GM18858 (cell line): ENCODE measurements at regions not wholly inside any gene's neighbourhood (a gene's known extent, or its start where the extent isn't known, plus 50 kb on each side); places are given as distances from the start of the nearest gene placed in this dataset.
"Not testable (repeated sequence)": the region's sequence is repeated elsewhere in the genome, so short reads cannot be mapped to it uniquely, and the experiment has no call there.

Source experiments
- ATAC-seq: cut with Tn5 transposase; IDR thresholded peaks from one replicate; pipeline ENCODE4 v1.9.1; 2021; ENCODE audit not compliant: unreplicated experiment

DNA sequence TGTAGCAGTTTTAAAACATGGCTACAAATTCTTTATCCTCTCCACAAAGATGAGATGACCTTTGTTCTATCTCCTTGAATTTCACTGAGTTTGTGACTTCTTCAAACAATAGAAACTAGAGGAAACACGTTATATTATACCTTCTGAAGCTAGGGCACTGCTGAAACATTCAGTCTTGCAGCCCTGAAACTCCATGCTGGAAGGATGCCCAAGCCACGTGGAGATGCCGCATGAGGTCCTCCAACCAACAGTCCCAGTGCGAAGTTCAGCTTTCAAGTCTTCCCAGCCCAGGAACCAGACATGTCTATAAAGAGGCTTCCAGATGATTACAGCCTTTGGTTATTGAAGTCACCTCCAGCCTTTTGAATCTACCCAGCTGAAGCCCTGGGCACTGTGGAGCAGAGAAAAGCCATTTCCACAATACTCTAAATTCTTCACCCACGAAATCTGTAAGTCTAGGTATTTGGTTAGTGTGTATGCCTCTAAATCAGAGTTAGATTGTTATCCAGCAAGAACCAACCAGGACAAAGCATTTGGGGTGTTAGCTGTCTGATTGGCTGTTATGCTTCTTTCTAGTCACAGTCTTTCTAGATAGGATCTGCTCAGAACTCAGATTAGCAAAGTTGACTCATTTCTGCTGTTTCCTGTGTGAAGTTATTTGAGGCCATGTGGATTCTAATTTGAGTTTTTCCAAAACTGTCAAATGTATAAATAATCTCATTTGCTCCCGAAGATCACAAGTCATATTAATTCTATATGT is 186.5 kb upstream of the TMEM72 start:
- ATAC-seq: peak; percentile 51

DNA sequence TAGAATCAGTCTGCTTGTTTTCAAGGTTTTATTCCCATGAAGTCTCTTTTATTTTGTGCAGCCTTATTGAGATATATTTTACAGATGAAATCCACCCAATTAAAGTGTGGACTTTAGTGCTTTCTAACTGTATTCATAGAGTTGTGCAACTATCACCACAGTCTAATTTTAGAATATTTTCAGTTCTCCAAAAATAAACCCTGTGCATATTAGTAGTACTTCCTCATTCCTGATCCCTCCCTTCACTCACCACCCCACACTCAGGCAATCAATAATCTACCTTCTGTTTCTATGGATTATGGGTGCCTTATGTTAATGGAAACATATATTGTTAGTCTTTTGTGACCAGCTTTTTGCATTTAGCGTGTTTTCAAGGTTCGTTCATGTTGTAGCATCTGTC is 185.7 kb upstream of the TMEM72 start:
- ATAC-seq: peak; percentile 78

DNA sequence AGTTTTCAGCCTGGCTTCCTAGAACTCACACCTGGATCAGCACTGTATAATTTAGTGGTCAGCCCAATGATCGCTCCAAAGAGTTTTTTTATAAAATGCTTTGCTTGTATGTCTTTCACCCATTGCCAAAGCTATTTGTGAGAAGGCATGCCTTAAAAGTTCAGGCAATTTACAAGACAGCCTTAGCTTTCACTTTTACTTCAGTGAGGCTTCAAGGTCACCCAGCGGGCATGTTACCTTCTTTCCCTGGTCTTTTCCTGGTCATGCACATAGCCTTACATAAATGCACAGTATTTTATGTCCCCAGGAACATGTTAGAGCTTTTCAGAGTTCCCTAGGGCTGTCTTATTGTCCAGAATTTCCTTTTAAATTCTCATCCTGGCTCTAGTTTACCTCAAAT is 179.9 kb upstream of the TMEM72 start:
- no peak for ATAC-seq

DNA sequence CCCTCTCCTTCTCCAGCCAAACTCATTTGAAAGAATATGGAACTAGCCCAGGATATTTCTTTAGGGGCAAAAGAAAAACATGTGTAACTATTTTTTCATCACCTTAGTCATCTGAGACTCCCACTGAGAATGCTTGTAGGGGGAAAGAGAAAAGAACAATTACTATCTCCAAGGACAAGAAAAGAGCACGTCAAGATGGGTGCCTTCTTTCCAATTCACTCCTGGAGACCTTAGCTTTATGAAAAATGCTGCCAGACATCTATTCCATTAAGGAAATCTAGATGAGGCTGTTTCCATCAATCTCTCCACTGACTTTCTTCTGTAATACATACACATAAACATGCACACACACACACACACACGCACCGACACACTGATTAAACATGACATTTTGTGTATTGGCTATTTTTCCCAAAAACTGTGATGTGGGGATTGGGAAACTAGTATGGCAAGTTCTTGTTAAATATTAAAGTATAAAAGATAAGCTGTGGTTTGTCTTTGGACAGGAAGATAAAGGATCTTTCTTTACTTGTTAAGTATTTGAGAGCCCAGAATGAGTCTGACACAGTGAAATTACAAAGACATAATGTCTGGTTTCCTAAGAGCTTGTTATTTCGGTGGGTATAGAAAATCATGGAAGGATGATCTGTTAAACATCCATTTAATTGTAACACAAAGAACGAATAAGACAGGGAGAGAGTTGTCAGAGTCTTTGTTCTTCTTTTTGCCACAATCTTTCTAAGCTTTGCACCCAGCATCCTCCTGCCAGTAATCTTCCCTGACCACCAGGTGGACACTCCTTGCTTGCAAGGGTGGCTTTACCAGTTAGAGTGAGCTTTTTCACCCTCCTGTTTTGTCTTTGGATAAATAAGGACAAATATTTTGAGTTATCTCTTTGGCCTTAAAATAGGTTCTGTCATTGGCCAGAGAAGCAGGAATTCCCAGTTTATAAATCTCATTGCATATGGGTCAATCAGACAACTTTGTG is 177.3 kb upstream of the TMEM72 start:
- ATAC-seq: no peak

DNA sequence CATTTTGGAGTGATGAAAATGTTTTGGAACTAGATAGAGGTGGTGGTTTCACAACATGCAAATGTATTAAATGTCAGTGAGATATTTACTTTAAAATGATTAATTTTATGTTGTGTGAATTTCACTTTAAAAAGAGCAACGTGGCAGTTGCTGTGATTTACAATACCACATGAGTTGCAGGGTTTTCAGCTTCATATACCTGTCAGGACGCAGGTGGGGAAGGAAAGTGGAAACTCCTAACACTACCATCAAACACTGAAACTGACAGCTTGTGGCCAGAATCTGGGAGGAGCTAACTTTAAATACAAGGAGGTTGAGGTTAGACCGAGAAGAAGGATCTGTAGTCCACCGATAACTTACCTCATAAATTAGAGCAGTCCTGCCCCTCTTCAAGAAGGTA is 168.9 kb upstream of the TMEM72 start:
- no peak for ATAC-seq

DNA sequence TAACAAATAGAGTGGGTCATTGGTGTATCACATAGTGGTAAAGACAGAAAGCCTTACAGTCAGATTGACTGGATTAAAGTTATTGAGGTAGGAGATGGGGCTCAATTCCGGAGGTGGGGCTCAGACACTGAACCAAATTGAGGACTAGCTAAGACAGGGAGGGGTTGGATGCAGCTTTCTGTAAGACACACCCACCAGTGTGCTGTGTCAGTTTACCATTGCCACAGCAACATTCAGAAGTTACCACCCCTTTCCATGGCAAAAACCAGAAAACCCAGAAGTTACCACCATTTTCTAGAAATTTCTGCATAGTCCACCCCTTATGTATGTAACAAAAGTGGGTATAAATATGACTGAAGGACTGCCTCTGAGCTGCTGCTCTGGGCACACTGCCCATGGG is 167.6 kb upstream of the TMEM72 start:
- no peak for ATAC-seq

DNA sequence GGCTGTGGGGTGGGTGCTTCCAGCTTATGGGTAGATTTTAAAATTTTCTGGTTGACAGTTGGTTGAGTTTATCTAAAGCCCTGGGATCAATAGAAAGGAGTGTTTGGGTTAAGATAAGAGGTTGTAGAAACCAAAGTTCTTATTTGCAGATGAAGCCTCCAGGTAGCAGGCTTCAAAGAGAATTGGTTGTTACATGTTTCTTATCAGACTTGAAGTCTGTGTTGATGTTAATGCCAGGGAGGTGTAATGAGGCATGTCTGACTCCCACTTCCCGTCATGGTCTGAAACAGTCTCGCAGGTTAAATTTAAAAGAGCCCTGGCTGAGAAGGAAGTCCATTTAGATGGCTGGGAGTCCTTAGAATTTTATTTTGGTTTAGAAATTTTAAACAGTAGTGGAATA is 165.2 kb upstream of the TMEM72 start:
- no peak for ATAC-seq

DNA sequence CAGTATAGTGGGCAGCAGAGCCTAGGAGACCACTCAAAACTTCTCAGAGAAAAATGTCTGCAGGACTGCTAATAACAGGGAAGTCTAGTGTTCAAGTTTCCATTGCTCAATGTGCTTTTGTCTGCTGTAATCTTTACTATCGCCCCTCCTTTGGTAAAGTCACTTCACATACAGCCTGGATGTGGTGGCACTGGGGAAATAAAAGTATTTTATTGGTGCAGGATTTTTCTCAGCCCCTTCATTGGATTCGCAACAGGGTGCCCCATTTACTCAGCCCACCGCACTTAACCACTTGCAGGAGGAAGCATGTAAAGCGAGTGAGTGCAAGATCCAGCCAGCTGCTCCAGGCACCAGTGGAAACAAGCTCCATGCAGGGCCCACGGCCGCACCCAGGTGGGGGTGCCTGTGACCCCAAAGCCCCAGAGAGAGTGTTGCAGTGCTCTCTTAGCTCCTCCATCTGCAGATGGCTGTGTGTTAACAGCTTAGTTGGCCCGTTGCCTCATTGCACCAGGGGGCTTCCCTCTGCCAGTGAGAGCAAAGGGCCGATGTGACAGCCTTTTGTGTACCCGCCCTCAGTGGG is 163.5 kb upstream of the TMEM72 start:
- ATAC-seq: no peak

DNA sequence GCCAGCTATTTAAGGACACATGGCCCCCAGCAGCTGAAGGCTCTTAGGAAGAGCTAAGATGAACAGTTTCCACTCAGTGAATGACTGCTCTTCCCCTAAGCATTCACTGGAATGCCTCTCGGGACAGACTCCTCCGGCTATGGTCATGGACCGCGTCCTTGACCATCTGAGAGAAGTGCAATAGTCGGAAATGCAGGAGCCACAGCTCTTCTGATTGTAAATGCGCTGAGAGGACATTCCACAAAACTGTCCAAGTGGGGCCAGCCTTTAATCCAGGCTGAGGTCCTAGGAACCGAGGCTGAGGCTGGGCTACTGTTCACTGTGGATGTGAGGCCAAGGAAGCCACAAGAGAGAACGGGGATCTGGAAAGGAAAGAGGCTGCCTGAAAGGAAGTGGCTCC is 162.0 kb upstream of the TMEM72 start:
- ATAC-seq: no peak

DNA sequence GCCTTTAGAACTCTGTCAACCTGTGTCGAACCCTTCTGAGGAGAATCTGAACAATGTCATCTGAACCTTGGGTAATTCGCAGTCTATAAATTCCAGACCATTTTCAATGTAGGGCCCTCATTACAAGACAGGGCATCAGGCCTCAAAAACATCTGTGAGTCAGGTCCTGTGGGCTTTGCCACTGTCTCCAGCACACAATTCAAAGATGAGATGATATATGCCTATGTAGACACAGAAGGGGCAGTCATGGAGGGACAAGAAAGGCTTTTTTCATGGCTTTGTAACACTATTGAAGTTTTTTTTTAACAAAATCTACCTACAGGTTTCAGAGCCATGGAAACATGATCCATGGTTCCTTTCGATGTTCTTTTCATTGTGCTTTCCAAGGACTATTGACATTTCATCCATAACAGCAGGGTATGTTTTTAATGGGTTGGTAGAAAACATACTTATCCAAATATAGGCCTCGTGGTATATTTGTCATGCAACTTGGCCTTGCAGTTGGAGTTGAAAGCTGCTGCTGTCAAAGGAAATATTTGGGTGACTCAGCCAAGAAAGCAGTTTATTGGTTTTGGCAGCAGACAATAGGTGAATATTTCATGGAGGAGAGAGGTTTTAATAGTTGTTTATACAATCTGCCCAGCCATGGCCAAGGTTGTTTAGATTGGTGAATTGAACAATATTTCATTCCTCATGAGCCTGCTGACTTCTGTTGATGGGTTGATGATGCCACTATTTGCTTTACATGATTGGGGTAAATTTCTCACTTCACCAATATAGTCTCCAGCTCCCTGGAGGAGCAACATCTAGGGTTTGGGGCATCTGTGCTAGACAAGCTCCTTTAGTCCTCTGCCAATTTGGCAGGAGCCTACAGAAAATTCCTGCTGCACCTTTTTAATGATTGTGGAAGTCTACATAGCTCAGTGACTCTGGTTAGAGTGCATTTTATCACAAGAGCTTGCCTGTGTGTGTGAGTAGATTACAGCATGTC is 158.4 kb upstream of the TMEM72 start:
- ATAC-seq: no peak

DNA sequence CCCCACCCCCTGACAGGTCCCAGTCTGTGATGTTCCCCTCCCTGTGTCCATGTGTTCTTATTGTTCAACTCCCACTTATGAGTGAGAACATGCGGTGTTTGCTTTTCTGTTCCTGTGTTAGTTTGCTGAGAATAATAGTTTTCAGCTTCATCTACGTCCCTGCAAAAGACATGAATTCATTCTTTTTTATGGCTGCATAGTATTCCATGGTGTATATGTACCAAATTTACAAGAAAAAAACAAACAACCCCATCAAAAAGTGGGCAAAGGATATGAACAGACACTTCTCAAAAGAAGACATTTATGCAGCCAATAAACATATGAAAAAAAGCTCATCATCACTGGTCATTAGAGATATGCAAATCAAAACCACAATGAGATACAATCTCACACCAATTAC is 156.8 kb upstream of the TMEM72 start:
- not testable (repeated sequence) for ATAC-seq

DNA sequence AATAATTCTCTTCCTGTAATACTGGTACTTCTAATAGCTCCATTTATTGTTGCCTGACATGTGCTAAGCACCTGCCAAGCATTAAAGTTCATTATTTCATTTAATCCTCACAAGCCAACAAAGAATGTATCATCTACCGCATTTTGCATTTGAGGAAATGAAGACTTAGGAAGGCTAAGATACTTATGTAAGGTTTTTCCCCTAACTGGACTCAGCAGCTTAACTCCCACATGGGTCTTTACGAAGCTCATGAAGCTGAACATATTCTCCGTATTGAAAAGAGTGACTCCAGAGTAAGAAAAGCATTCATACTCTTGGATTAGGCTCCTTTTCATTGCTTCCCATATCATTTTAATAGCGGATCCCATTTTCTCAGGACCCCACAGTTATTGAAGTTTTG is 155.7 kb upstream of the TMEM72 start:
- no peak for ATAC-seq

DNA sequence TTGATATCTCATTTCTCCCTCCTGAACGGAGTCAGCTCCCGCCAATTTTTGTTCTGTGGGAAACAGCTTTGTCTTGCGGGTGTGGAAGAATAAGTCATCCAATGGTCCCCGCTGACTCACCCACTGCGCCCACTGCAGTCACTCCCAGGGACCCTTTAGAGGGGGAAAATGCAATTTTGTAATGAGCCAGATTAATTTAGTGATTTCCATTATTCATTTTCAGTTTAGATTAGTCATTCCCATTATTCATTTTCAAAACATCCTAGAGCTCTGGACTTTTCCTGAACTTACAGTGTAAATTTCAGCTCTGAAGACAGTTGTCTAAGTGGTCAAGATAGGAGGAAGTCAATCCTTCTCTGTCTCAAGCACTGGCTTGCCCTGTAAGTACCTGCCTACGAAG is 154.9 kb upstream of the TMEM72 start:
- ATAC-seq: no peak

DNA sequence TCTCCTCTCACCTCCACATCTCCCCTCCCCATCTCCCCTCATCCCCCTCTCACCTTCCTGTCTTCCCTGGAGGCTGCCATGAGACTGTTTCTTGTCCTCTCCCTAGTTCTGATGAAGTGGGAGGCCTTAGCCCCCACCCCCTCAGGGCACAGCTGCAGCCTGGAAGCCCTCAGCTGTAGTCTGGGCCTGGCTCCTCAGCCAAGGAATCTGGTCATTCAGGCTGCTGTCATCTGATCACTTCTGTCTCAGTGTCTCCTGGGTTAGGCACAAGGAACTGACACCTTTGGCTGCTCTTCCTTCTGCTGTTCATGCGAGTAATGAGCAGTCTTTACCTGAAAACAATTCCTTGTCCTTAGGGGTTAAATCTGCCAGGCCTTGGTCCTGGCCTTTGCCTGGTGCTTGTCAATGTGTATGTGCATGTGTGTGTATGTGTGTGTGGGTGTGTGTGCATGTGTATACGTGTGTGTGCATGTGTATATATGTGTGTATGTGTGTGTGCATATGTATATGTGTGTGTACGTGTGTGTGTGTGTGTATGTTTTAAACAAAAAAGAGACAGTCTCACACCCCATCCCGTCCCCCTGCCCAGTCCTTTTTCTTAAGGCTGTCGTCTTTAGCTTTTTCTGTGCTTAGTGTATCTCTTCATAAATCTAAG is 153.5 kb upstream of the TMEM72 start:
- ATAC-seq: no peak

DNA sequence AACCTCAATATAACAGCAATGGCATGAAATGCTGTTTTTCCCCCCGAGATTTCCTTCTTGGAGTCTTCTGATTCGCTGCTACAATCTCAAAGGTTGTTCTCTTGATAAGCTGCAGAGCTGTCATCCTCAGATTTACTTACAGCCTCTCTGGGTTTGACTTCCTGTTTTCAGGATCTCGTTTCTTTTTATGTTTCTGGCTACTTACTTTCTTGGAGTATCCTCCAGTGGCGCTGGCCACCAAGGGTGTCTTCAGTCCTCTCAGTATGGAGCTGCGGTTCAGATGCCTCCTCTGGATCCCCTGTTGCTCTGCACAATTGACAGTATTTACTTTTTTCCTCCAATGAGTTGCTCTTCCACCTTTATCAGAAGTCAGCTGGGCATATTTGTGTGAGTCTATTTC is 152.0 kb upstream of the TMEM72 start:
- no peak for ATAC-seq

DNA sequence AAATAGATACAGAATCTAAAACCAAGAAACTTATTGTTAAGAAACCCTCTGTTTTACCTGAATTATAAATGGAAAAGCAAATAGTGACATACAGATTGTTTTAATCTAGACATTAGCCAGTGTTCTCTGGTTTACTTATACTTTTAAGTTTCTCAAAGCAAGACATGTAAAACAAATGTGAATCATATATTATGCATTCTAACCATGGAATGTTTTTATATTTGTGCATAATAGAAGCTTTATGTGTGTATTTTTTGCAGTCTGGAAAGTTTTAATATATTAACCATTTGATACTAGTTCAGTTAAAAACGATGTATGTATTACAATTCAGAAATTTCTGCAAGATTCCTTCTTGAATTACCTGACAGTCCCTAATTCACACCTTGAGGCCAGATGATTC is 150.6 kb upstream of the TMEM72 start:
- no peak for ATAC-seq

DNA sequence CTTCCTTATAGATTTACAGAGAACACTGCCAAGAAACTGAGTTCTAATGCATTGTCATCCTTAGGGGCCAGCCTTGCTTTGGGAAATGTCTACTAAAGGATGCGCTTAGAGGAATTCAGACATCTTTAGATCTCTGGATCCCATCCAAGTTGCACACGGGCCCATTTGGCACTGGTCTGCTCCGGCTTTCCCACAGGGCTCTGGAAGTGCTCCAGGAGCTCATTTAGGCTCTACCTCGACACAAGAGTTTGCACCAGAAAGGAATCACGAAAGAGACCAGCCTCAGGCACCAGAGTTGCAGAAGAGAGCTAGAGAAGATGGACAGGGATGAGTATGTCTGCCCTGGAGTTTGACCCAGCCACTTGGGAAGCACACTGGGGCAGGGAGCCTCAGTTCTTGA is 150.1 kb upstream of the TMEM72 start:
- no peak for ATAC-seq

DNA sequence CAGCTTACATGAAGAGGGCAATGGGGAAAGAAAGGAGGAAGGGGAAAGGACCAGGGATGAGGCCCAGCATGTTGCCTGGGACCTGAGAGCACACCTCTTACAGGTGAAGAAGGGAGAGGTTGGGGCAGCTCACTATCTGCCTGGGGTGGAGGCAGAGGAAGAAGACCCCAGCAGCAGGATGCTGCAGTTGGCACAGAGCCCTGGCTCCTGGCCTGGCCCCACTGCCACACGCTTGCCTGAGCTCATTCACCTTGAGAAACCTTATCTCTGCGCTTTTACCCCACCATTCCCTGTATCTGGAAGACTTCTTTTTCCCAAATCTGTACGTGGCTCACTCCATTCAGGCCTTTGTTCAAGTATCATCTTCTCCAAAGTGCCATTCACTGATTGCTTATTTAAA is 147.8 kb upstream of the TMEM72 start:
- no peak for ATAC-seq

DNA sequence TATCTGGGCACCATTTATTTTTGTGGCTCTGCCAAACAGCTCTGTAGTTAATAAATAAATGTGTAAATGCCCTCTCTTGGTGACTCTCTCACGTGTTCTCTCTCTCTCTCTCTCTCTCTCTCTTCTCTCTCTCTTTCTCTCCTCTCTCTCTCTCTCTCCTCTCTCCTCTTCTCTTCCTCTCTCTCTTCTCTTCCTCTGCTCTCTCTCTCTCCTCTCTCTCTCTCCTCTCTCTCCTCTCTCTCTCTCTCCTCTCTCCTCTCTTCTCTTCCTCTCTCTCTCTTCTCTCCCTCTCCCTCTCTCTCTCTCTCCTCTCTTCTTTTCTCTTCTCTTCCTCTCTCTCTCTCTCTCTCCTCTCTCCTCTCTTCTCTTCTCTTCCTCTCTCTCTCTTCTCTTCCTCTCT is 145.8 kb upstream of the TMEM72 start:
- ATAC-seq: no peak

DNA sequence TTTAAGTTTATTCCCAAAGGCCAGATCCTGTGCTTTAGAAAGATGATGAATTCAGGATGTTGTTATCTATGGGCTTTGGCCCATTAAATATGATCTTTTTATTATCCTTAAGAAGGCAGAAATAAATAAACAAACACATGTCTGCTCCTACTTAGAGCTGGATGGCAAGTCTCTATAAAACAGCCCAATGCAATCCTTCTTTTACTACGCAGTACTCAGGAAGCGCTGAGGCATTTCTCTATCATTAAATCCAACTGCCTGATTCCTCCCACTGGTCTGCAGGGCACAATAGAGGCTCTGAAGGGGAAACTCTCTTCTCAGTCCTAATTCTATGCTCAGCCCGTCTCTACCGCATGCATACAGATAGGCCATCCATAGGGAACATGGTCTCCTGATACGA is 144.5 kb upstream of the TMEM72 start:
- ATAC-seq: no peak
